ENCODE measurements at regions not wholly inside any gene's neighbourhood (a gene's known extent, or its start where the extent isn't known, plus 50 kb on each side); places are given as distances from the start of the nearest gene placed in this dataset.
A peak's percentile ranks its signal among the peaks of the same experiment; 100 is the strongest.

DNA sequence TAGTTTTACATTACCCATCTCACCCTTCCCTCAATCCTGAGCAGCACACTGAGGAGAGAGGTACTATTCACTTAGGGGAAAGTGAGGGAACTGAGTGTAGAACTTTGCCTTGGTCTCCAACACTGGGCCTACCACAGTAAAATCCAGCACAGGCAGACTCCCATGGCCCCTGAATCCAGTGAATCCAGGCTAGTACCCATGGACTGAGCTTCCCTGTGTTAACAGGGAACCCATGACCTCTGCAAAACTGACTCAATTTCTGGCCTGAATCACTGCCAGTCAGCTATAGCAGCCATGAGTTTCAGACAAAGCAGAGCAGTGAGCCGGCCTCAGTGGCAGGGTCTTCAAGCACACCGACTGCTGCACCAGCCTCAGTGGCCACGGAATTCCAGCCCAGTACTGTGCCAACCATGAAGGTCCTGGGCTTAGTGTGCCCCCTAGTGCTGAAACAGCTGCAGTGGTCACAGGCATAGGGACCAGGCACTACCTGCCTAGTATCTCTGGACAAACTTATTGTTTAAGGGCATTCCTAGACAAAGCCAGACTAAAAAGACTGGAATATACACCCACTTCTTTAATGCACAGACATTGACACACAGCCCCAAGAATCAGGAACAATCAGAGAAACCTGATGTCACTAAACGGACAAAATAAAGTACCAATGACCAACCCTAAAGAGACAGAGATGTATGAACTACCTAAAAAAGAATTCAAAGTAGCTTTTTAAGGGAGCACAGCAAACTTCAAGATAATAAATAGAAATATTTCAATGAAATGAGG, 127.4 kb upstream of the RPL34 start:
- H3K9me3 ChIP-seq (ENCODE audit: insufficient read depth, low read length), result no peaks in the 10 kb centered on the region
- no peak overlapping the region for H3K27ac ChIP-seq (ENCODE audit: low read depth, low read length)
- no peaks in the 10 kb centered on the region for H4K20me1 ChIP-seq (ENCODE audit: low read depth, low read length)
- H3K9ac ChIP-seq (ENCODE audit: low read length), result no peak overlapping the region
- TF ChIP-seq, protein P1, sequence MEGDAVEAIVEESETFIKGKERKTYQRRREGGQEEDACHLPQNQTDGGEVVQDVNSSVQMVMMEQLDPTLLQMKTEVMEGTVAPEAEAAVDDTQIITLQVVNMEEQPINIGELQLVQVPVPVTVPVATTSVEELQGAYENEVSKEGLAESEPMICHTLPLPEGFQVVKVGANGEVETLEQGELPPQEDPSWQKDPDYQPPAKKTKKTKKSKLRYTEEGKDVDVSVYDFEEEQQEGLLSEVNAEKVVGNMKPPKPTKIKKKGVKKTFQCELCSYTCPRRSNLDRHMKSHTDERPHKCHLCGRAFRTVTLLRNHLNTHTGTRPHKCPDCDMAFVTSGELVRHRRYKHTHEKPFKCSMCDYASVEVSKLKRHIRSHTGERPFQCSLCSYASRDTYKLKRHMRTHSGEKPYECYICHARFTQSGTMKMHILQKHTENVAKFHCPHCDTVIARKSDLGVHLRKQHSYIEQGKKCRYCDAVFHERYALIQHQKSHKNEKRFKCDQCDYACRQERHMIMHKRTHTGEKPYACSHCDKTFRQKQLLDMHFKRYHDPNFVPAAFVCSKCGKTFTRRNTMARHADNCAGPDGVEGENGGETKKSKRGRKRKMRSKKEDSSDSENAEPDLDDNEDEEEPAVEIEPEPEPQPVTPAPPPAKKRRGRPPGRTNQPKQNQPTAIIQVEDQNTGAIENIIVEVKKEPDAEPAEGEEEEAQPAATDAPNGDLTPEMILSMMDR (IDR thresholded peaks at IDR 0.05; ENCODE audit: insufficient read depth, low read length, poor library complexity, severe bottlenecking), result peak; percentile 39
- no peak for TF ChIP-seq EZH2phosphoT487 (conservative IDR thresholded peaks at IDR 0.05; ENCODE audit: low read length)
- no peak overlapping the region for H2AFZ ChIP-seq (ENCODE audit: low read depth, low read length, severe bottlenecking)
- H3K4me3 ChIP-seq (ENCODE audit: insufficient read depth, low read length, poor library complexity, severe bottlenecking), result no peak overlapping the region
- H3F3A ChIP-seq (ENCODE audit: insufficient read depth), result no peaks in the 10 kb centered on the region
- no peaks in the 10 kb centered on the region for H3K36me3 ChIP-seq (ENCODE audit: low read length)
- H3K4me2 ChIP-seq (ENCODE audit: low read depth, low read length, poor library complexity, severe bottlenecking), result no peak overlapping the region
- no peaks in the 10 kb centered on the region for H3K79me2 ChIP-seq (ENCODE audit: insufficient read depth, low read length)
- no peaks in the 10 kb centered on the region for H3K27me3 ChIP-seq (ENCODE audit: low read length)
- H3K9me2 ChIP-seq (replicated peaks; ENCODE audit: insufficient read depth, low read length), result no peaks in the 10 kb centered on the region

- no peak overlapping the region for H3K4me3 ChIP-seq (ENCODE audit: insufficient read depth, low read length, poor library complexity, severe bottlenecking)
- H3K9ac ChIP-seq (ENCODE audit: low read length), result no peak overlapping the region
- H3K27me3 ChIP-seq (ENCODE audit: low read length), result no peaks in the 10 kb centered on the region
- no peak overlapping the region for H2AFZ ChIP-seq (ENCODE audit: low read depth, low read length, severe bottlenecking)
- TF ChIP-seq EZH2phosphoT487 (conservative IDR thresholded peaks at IDR 0.05; ENCODE audit: low read length), result no peak
- TF ChIP-seq, protein P1 (IDR thresholded peaks at IDR 0.05; ENCODE audit: insufficient read depth, low read length, poor library complexity, severe bottlenecking), result no peak
- H3F3A ChIP-seq (ENCODE audit: insufficient read depth), result no peaks in the 10 kb centered on the region
- no peak overlapping the region for H3K4me2 ChIP-seq (ENCODE audit: low read depth, low read length, poor library complexity, severe bottlenecking)
- H3K9me3 ChIP-seq (ENCODE audit: insufficient read depth, low read length), result no peaks in the 10 kb centered on the region
- no peaks in the 10 kb centered on the region for H4K20me1 ChIP-seq (ENCODE audit: low read depth, low read length)
- H3K27ac ChIP-seq (ENCODE audit: low read depth, low read length), result no peak overlapping the region
- H3K9me2 ChIP-seq (replicated peaks; ENCODE audit: insufficient read depth, low read length), result no peaks in the 10 kb centered on the region
- no peaks in the 10 kb centered on the region for H3K36me3 ChIP-seq (ENCODE audit: low read length)
- no peaks in the 10 kb centered on the region for H3K79me2 ChIP-seq (ENCODE audit: insufficient read depth, low read length)
Measured at GRCh38 chr4:108488865-108489264, 131.5 kb upstream of the RPL34 start.

- H3K27ac ChIP-seq (ENCODE audit: low read depth, low read length), result no peak overlapping the region
- H4K20me1 ChIP-seq (ENCODE audit: low read depth, low read length), result no peaks in the 10 kb centered on the region
- no peaks in the 10 kb centered on the region for H3K9me2 ChIP-seq (replicated peaks; ENCODE audit: insufficient read depth, low read length)
Measured at GRCh38 chr4:108486046-108486445, 134.3 kb upstream of the RPL34 start.

More at GRCh38 chr4:108486046-108486445, 134.3 kb upstream of the RPL34 start:
- H2AFZ ChIP-seq (ENCODE audit: low read depth, low read length, severe bottlenecking), result no peak overlapping the region
- no peaks in the 10 kb centered on the region for H3K27me3 ChIP-seq (ENCODE audit: low read length)
- H3K9ac ChIP-seq (ENCODE audit: low read length), result no peak overlapping the region
- H3K79me2 ChIP-seq (ENCODE audit: insufficient read depth, low read length), result no peaks in the 10 kb centered on the region
- TF ChIP-seq, protein P1 (IDR thresholded peaks at IDR 0.05; ENCODE audit: insufficient read depth, low read length, poor library complexity, severe bottlenecking), result no peak
- TF ChIP-seq EZH2phosphoT487 (conservative IDR thresholded peaks at IDR 0.05; ENCODE audit: low read length), result no peak
- no peaks in the 10 kb centered on the region for H3K9me3 ChIP-seq (ENCODE audit: insufficient read depth, low read length)
- no peak overlapping the region for H3K4me2 ChIP-seq (ENCODE audit: low read depth, low read length, poor library complexity, severe bottlenecking)
- no peaks in the 10 kb centered on the region for H3K36me3 ChIP-seq (ENCODE audit: low read length)
- no peaks in the 10 kb centered on the region for H3F3A ChIP-seq (ENCODE audit: insufficient read depth)
- H3K4me3 ChIP-seq (ENCODE audit: insufficient read depth, low read length, poor library complexity, severe bottlenecking), result no peak overlapping the region

Measured in SU-DHL-6 (cell line).